ENCODE measurements at regions not wholly inside any gene's neighbourhood (a gene's known extent, or its start where the extent isn't known, plus 50 kb on each side); places are given as distances from the start of the nearest gene placed in this dataset.
A peak's percentile ranks its signal among the peaks of the same experiment; 100 is the strongest.

- no peak for DNase-seq
These were observed 228.5 kb downstream of the RFC3 start for GRCh38 chr13:34046457-34046856.

GRCh38 chr13:34048652-34049051 is 230.7 kb downstream of the RFC3 start:
- DNase-seq = no peak

GRCh38 chr13:34056733-34057258 is 238.8 kb downstream of the RFC3 start:
- no peak for DNase-seq

GRCh38 chr13:34064456-34065205 is 246.7 kb downstream of the RFC3 start:
- no peak for DNase-seq

- DNase-seq = no peak
These were observed 248.0 kb downstream of the RFC3 start for GRCh38 chr13:34065928-34066327.

GRCh38 chr13:34066344-34066743 is 248.4 kb downstream of the RFC3 start:
- no peak for DNase-seq

GRCh38 chr13:34070006-34070405 is 252.1 kb downstream of the RFC3 start:
- no peak for DNase-seq

- no peak for DNase-seq
These were observed 252.8 kb downstream of the RFC3 start for GRCh38 chr13:34070544-34071303.

GRCh38 chr13:34076319-34076718 is 258.4 kb downstream of the RFC3 start:
- no peak for DNase-seq

- DNase-seq = peak in 1 of 2 experiments; percentile 5
These were observed 259.2 kb downstream of the RFC3 start for GRCh38 chr13:34076943-34077703.

GRCh38 chr13:34078334-34078999 is 260.5 kb downstream of the RFC3 start:
- no peak for DNase-seq

- DNase-seq = peak in 1 of 2 experiments; percentile 2
These were observed 267.3 kb downstream of the RFC3 start for GRCh38 chr13:34085204-34085603.

- DNase-seq = no peak
These were observed 268.3 kb downstream of the RFC3 start for GRCh38 chr13:34086281-34086680.

GRCh38 chr13:34087791-34088190 is 269.8 kb downstream of the RFC3 start:
- DNase-seq = no peak

- DNase-seq = no peak
These were observed 285.9 kb downstream of the RFC3 start for GRCh38 chr13:34103854-34104253.

- DNase-seq = no peak
These were observed 286.9 kb downstream of the RFC3 start for GRCh38 chr13:34104853-34105252.

GRCh38 chr13:34107806-34108205 is 289.9 kb downstream of the RFC3 start:
- no peak for DNase-seq

- no peak for DNase-seq
These were observed 290.5 kb downstream of the RFC3 start for GRCh38 chr13:34108410-34108809.

GRCh38 chr13:34114581-34114980 is 296.6 kb downstream of the RFC3 start:
- peak; percentile 13 to 19 for DNase-seq

- DNase-seq = no peak
These were observed 298.7 kb downstream of the RFC3 start for GRCh38 chr13:34116651-34117050.

GRCh38 chr13:34124666-34125306 is 306.8 kb downstream of the RFC3 start:
- no peak for DNase-seq

GRCh38 chr13:34127523-34127922 is 309.6 kb downstream of the RFC3 start:
- DNase-seq = no peak
